IgD-negative memory B cell (primary cell): ENCODE measurements at regions not wholly inside any gene's neighbourhood (a gene's known extent, or its start where the extent isn't known, plus 50 kb on each side); places are given as distances from the start of the nearest gene placed in this dataset.

Experiments used
- H3K27ac Mint-ChIP-seq, 3 donors: one replicate each; pipeline ENCODE4 v1.8.0; 2020 to 2022; ENCODE audit warnings: mild to moderate bottlenecking in 3 of 3, mixed read lengths in 3 of 3, moderate library complexity in 1 of 3
- H3K27me3 Mint-ChIP-seq: one replicate; pipeline ENCODE4 v1.8.0; 2021; ENCODE audit warnings: mixed read lengths
- H3K36me3 Mint-ChIP-seq: one replicate; pipeline ENCODE4 v1.8.0; 2020; ENCODE audit warnings: mild to moderate bottlenecking, mixed read lengths
- H3K4me1 Mint-ChIP-seq, 3 donors: one replicate each; pipeline ENCODE4 v1.8.0; 2020 to 2022; ENCODE audit warnings: mixed read lengths in 3 of 3, mild to moderate bottlenecking in 1 of 3
- H3K4me3 Mint-ChIP-seq, 4 donors: one replicate each; pipeline ENCODE4 v1.8.0; 2020 to 2022; ENCODE audit warnings: mild to moderate bottlenecking in 4 of 4, mixed read lengths in 4 of 4, moderate library complexity in 3 of 4
- H3K9me3 Mint-ChIP-seq, 3 donors: one replicate each; pipeline ENCODE4 v1.8.0; 2020 to 2021; ENCODE audit warnings: mixed read lengths in 3 of 3, mild to moderate bottlenecking in 1 of 3

DNA sequence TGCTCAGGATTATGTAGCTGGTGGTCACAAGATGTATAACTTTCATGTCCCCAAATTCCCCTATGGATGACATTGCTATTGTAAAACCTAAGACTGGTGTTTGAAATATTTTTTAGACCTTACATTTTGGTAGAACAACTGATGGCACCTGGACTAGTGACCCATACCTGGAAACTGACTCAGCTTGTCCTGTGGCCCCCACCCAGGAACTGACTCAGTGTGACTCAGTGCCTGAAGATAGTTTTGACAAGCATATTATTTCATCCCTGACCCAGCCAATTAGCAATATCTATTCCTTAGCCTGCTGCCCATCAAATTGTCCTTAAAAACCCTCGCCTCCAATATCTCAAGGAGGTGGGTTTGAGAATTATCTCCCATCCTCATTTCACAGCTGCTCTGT is 90.9 kb upstream of the GRIK2 start:
- Mint-ChIP-seq H3K4me1 (no peaks in the 10 kb centered on the region), H3K36me3 (peaks cover 1% of the 10 kb centered on the region), H3K27ac (no peak overlapping the region), H3K27me3 (no peaks in the 10 kb centered on the region), H3K4me3 (no peak overlapping the region), H3K9me3 (peaks cover 2 to 17% (median 6%) of the 10 kb centered on the region in 3 donors)

DNA sequence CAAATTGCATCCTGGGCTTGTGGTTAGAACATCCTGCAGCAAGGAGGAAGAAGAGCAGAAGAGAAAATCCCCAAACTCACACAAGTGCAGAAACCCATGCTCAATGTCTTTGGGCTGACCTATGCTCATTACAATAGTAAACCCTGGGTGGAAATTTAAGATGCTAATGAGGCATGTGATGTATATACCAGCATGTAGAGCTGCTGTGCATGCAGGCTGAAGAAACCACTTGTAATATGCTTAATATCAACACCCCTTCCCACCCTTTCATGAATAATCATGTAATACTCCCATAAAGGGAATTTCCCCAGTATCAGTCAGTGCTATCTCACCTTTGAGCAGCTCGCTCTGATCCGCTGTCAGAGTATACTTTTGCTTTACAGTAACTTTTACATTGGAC is 90.0 kb upstream of the GRIK2 start:
- Mint-ChIP-seq H3K27me3 (no peaks in the 10 kb centered on the region), H3K36me3 (peaks cover 1% of the 10 kb centered on the region), H3K9me3 (peaks cover 2 to 17% (median 5%) of the 10 kb centered on the region in 3 donors), H3K4me1 (no peaks in the 10 kb centered on the region), H3K27ac (no peak overlapping the region), H3K4me3 (no peak overlapping the region)

DNA sequence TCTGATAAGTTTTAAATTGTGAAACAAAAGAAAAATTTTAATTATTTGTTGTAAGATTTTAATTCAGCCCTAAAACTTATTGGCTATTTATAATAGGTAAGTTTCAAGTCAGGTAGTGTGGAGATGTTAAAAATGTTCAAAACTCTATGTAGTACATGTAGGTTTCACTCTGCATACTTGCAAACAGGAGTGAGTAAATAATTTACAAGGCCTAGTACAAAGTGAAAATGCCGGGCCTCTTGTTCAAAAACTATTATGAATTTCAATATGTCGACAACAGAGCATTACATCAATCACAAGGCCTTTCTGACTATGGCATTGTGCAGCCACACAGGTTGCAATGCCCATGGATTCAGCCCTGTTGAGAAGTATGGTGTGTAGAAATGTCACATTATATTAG is 80.9 kb upstream of the GRIK2 start:
- H3K27ac Mint-ChIP-seq: no peak overlapping the region
- peaks cover 1% of the 10 kb centered on the region for H3K27me3 Mint-ChIP-seq
- no peaks in the 10 kb centered on the region for H3K9me3 Mint-ChIP-seq
- no peaks in the 10 kb centered on the region for H3K4me1 Mint-ChIP-seq
- no peak overlapping the region for H3K4me3 Mint-ChIP-seq
- H3K36me3 Mint-ChIP-seq: no peaks in the 10 kb centered on the region

DNA sequence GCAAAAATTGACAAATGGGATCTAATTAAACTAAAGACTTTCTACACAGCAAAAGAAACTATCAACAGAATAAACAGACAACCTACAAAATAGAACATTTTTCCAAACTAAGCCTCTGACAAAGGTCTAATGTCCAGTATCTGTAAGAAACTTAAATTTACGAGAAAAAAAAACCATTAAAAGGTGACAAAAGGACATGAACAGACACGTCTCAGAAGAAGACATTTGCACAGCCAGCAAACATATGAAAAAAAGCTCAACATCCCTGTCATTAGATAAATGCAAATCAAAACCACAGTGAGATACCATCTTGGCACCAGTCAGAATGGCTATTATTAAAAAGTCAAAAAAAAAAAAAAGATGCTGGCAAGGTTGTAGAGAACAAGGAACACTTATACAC is 70.6 kb upstream of the GRIK2 start:
- Mint-ChIP-seq H3K27ac (no peak overlapping the region), H3K4me3 (no peak overlapping the region), H3K36me3 (no peaks in the 10 kb centered on the region), H3K4me1 (peaks cover 0 to 1% (median 0%) of the 10 kb centered on the region in 3 donors), H3K27me3 (no peaks in the 10 kb centered on the region), H3K9me3 (peaks cover 0 to 1% (median 1%) of the 10 kb centered on the region in 3 donors)

DNA sequence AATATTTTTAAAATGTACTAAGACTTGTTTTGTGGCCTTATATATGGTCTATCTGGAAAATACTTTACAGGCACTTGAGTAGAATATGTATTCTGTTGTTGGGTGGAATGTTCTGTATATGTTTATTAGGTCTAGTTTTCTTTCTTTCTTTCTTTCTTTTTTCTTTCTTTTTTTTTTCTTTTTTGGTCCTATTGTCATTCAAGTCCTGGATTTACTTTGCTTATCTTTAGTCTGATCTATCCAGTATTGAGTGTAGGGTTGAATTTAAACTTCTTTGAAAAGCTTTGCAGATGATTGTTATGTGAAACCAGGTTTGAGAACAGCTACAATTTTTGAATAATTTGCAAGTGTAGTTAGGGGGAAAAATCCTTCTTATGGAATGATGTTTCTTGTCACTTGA is 67.1 kb upstream of the GRIK2 start:
- Mint-ChIP-seq H3K4me1 (no peaks in the 10 kb centered on the region), H3K36me3 (no peaks in the 10 kb centered on the region), H3K27ac (no peak overlapping the region), H3K4me3 (no peak overlapping the region), H3K9me3 (peaks cover 0 to 1% (median 0%) of the 10 kb centered on the region in 3 donors), H3K27me3 (no peaks in the 10 kb centered on the region)

DNA sequence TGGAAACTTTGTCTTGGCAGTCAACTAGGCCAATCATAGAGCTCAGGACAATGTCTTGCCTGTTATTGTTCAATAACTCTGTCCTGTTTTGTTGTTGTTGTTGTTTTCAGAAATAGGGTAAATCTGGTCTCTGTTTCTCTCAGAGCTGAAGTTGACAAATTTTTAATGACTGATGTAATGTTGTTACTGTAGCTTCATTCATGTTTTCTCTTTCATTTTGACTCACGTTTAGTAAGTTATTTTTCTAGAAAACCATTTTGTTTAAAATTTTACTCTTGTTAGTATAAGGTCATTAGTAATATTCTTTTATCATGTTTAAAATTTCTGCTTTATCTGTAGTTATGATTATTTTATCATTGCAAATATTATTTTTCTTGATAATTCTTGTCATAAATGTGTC is 51.6 kb upstream of the GRIK2 start:
- H3K9me3 Mint-ChIP-seq: peaks cover 0 to 14% (median 6%) of the 10 kb centered on the region in 3 donors
- no peak overlapping the region for H3K27ac Mint-ChIP-seq
- no peak overlapping the region for H3K4me3 Mint-ChIP-seq
- no peaks in the 10 kb centered on the region for H3K27me3 Mint-ChIP-seq
- peaks cover 4% of the 10 kb centered on the region for H3K36me3 Mint-ChIP-seq
- H3K4me1 Mint-ChIP-seq: no peaks in the 10 kb centered on the region
